ENCODE measurements at regions not wholly inside any gene's neighbourhood (a gene's known extent, or its start where the extent isn't known, plus 50 kb on each side); places are given as distances from the start of the nearest gene placed in this dataset.

DNA sequence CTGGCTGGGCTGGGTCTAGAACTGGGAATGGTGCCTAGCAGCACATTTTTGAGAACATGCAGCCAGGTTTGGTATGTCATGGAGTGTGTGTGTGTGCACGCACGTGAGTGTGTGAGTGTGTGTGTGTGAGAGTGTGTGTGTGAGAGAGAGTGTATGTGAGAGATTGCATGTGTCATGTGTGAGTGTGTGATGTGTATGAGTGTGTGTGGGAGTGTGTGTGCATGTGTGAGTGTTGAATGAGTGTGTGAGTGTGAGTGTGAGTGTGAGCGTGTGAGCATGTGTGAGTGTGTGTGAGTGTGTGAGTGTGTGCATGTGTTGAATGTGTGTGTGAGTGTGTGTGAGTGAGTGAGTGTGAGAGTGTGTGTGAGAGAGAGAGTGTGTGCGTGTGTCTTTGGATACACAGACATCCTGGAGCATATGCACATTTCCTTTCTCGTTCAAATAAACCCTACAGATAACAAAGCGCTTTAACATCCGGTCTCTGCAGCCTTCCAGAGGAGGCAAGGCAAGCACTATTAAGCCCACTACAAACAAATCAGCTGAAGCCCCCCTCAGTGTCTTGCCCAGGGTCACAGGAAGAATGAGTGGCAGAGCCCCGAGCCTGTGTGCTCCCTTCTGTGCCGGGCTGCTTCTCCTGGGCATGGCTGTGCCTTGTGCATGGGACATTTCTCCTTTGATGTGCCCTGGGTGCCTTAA lies 108.7 kb upstream of the ETV6 start:
- TF ChIP-seq, protein P1, sequence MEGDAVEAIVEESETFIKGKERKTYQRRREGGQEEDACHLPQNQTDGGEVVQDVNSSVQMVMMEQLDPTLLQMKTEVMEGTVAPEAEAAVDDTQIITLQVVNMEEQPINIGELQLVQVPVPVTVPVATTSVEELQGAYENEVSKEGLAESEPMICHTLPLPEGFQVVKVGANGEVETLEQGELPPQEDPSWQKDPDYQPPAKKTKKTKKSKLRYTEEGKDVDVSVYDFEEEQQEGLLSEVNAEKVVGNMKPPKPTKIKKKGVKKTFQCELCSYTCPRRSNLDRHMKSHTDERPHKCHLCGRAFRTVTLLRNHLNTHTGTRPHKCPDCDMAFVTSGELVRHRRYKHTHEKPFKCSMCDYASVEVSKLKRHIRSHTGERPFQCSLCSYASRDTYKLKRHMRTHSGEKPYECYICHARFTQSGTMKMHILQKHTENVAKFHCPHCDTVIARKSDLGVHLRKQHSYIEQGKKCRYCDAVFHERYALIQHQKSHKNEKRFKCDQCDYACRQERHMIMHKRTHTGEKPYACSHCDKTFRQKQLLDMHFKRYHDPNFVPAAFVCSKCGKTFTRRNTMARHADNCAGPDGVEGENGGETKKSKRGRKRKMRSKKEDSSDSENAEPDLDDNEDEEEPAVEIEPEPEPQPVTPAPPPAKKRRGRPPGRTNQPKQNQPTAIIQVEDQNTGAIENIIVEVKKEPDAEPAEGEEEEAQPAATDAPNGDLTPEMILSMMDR (IDR thresholded peaks at IDR 0.05; ENCODE audit: poor library complexity) = no peak
- no peak for TF ChIP-seq EZH2phosphoT487 (IDR thresholded peaks at IDR 0.05; ENCODE audit: low read depth, severe bottlenecking, unreplicated experiment)
